ENCODE measurements at regions not wholly inside any gene's neighbourhood (a gene's known extent, or its start where the extent isn't known, plus 50 kb on each side); places are given as distances from the start of the nearest gene placed in this dataset.

DNA sequence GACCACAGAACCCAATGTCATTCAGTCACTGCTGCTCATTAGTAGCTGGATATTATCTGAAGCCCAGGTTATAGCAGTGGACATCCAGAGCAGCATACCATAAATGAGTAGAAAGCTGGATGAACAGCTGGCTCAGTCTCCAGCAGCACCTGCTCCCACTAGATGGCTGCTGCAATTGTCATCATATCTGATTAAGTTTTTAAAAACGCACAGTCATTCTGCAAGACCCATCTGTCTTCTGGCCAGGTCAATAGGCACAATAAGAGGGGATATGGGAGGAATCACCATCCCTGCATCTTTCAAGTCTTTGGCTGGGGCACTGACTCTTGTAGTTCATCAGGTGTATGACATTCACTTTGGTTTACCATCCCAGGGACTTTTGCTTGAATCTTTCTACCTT, 55.1 kb upstream of the XDH start:
- in situ Hi-C loops (cut with MboI; ENCODE audit: low pct_unique_long_range_greater_than_20kb, low sequenced_read_pairs) = no loop called here
- no peak for DNase-seq

DNA sequence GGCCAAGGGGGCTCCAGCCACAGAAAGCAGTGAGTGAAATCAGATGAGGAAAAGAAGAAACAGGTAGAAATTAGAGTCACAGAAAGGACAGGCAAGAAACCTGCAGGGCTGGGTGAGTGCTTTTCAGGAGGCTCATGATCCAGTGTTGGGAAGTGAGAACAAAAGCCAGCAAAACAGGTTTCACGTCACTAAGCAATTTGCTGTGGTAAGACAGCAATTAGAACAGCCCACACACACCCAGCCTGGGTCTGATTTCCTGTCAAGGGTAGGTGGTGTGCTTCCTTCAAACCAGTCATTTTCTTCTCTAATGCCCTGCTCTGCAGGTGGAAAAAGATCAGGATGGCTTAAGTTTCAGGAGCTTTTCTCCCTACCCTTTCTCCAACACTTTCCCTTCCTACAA, 52.9 kb upstream of the XDH start:
- in situ Hi-C loops (cut with MboI; ENCODE audit: low pct_unique_long_range_greater_than_20kb, low sequenced_read_pairs) = no loop called here
- peak; percentile 11 for DNase-seq

Data from KBM-7 (cell line).